Thymus (tissue), 11 donors: ENCODE measurements at regions not wholly inside any gene's neighbourhood (a gene's known extent, or its start where the extent isn't known, plus 50 kb on each side); places are given as distances from the start of the nearest gene placed in this dataset.

Source experiments
- DNase-seq, 9 donors: peaks; one replicate each; pipeline ENCODE4 v3.0.0-alpha.2; 2013; ENCODE audit warnings: low spot score in 9 of 9, low read depth in 6 of 9, missing footprints in 1 of 9
- H3K27ac ChIP-seq, 2 donors: one replicate each; pipeline ENCODE4 v1.5.1; 2013; ENCODE audit warnings: control low read depth in 1 of 2, low read depth in 1 of 2, low read length in 1 of 2, mild to moderate bottlenecking in 1 of 2, moderate library complexity in 1 of 2
- H3K27me3 ChIP-seq, 2 donors: one replicate each; pipeline ENCODE4 v1.5.1; 2013; ENCODE audit warnings: low read length in 1 of 2; ENCODE audit not compliant: control insufficient read depth in 2 of 2, insufficient read depth in 1 of 2
- H3K36me3 ChIP-seq, 2 donors: one replicate each; pipeline ENCODE4 v1.5.1; 2013; ENCODE audit warnings: low read length in 1 of 2, mild to moderate bottlenecking in 1 of 2, moderate library complexity in 1 of 2; ENCODE audit not compliant: control insufficient read depth in 2 of 2, insufficient read depth in 2 of 2
- H3K4me1 ChIP-seq, 2 donors: one replicate each; pipeline ENCODE4 v1.5.1; 2013; ENCODE audit warnings: low read length in 2 of 2; ENCODE audit not compliant: control insufficient read depth in 2 of 2, insufficient read depth in 2 of 2
- H3K4me3 ChIP-seq, 2 donors: one replicate each; pipeline ENCODE4 v1.5.1; 2013; ENCODE audit warnings: low read length in 2 of 2, control low read depth in 1 of 2, mild to moderate bottlenecking in 1 of 2
- H3K9me3 ChIP-seq, 2 donors: one replicate each; pipeline ENCODE4 v1.5.1; 2013; ENCODE audit warnings: low read length in 1 of 2, mild to moderate bottlenecking in 1 of 2; ENCODE audit not compliant: control insufficient read depth in 2 of 2, insufficient read depth in 1 of 2
- WGBS: extraction: QIAGEN DNeasy Blood & Tissue Kit; methylation state at CpG from one replicate; pipeline ENCODE4 v1.1.7; 2013; 5-methylcytosine and 5-hydroxymethylcytosine counted together
- donor health status: healthy.

DNA sequence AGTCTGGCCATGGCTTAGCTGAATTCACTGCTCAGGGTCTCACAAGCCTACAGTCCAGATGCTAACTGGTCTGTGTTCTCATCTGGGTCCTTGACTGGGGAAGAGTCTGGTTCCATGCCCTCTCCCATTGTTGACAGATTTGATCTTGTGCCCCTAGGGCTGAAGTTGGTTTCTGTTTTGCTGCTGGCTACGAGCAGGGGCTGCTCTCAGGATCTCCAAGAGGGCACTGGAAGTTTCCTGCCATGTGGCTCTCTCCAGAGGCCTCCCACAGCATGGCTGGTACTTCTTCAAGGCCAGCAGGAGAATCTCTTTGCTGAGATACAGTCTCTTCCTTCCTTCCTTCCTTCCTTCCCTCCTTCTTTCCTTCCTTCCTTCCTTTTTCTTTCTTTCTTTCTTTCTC lies 78.1 kb downstream of the SPP2 start:
- WGBS, result 86% methylated on average over 1 of the region's 1 CpG
- no peak overlapping the region for H3K4me3 ChIP-seq
- H3K9me3 ChIP-seq, result no peaks in the 10 kb centered on the region
- peaks cover 0 to 6% of the 10 kb centered on the region in 2 donors for H3K27me3 ChIP-seq
- no peaks in the 10 kb centered on the region for H3K4me1 ChIP-seq
- no peaks in the 10 kb centered on the region for H3K36me3 ChIP-seq
- H3K27ac ChIP-seq, result no peak overlapping the region
- DNase-seq, result no peak
